ENCODE measurements at regions not wholly inside any gene's neighbourhood (a gene's known extent, or its start where the extent isn't known, plus 50 kb on each side); places are given as distances from the start of the nearest gene placed in this dataset.

DNA sequence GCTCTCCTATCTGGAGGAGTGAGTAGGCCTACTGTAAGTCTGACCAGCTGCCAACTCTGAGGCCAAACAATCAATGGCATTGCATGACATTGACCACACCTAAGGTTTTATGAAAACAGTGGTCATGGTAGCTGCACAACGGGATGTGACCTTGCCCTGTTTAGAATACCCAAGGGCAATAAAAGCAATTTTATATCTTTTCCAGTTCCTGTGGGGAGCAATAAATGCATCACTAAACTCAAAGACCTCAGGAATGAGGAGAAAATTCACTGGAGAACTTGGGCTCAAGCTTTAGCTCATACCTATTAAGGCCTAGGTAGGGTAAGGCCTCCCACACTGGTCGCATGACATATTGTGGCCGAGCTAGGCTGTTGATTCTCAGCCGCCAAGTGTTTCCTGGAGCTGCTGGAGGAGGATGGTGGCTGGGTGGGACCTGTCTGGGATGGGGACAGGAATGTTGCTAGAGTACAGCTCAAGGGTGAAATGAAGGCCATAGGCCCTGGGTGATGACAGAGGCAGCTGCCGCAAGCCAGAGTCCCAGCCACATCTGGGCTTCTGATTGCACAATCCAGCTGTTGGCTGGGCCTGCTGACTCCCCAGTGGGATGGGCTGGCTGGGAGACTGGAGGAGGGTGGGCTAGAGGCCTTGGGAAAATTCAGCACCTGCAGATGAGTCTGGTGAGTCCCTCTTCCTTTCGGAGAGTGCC is 313.7 kb downstream of the CYP26B1 start:
- Histone ChIP-seq H3K4me1 (ENCODE audit: control insufficient read depth, insufficient read depth, low read length) (no peaks in the 10 kb centered on the region), H3K36me3 (ENCODE audit: control insufficient read depth, insufficient read depth, low read length) (no peaks in the 10 kb centered on the region), H3K27ac (ENCODE audit: low read length) (no peak overlapping the region), H3K4me3 (ENCODE audit: low read length) (no peak overlapping the region), H3K27me3 (ENCODE audit: control insufficient read depth, insufficient read depth, low read length) (no peaks in the 10 kb centered on the region), H3K9me3 (ENCODE audit: control insufficient read depth, insufficient read depth, low read length) (no peaks in the 10 kb centered on the region)
- no peak for DNase-seq (ENCODE audit: low read depth, low spot score)
- WGBS (ENCODE audit: insufficient coverage, insufficient read length): no CpG with 5 or more reads among the region's 6 CpGs

DNA sequence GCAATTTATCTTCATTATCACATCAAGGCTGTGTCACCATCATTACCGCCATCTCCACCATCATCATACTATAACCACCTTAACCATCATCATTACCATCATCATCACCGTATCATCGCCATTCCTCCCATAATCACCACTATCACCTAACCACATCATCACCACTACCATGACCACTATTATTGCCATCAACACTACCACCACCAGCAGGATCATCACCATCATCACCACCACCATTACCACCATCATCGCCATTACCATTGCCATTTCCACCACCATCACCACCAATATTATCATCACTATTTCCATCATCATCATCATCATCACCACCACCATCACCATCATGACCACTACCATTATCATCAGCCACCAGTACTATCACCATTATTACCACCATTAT is 314.4 kb downstream of the CYP26B1 start:
- 100% methylated on average over 3 of the region's 4 CpGs for WGBS (ENCODE audit: insufficient coverage, insufficient read length)
- no peak for DNase-seq (ENCODE audit: low read depth, low spot score)
- no peaks in the 10 kb centered on the region for H3K27me3 ChIP-seq (ENCODE audit: control insufficient read depth, insufficient read depth, low read length)
- H3K36me3 ChIP-seq (ENCODE audit: control insufficient read depth, insufficient read depth, low read length): no peaks in the 10 kb centered on the region
- H3K9me3 ChIP-seq (ENCODE audit: control insufficient read depth, insufficient read depth, low read length): no peaks in the 10 kb centered on the region
- H3K4me1 ChIP-seq (ENCODE audit: control insufficient read depth, insufficient read depth, low read length): no peaks in the 10 kb centered on the region
- no peak overlapping the region for H3K27ac ChIP-seq (ENCODE audit: low read length)
- H3K4me3 ChIP-seq (ENCODE audit: low read length): no peak overlapping the region

DNA sequence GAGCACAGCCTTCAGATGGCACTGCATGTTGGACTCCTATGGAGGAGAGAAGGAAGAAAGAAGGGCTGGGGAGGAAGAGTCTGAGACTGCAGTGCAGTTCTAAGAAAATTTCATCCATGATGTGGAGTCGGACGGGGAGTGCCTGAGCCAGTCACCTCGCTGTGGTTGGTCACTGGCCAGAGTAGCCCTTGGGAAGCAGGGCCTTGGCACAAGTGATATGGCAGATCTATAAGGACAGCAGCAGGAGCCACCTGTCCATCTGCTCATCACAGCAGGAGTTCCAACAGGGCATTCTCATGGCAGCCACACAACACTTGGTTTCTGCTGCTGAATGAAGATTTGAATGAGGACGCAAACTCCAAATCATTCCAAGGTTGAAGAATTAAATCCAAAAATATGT is 314.8 kb downstream of the CYP26B1 start:
- Histone ChIP-seq H3K27ac (ENCODE audit: low read length) (no peak overlapping the region), H3K27me3 (ENCODE audit: control insufficient read depth, insufficient read depth, low read length) (no peaks in the 10 kb centered on the region), H3K36me3 (ENCODE audit: control insufficient read depth, insufficient read depth, low read length) (no peaks in the 10 kb centered on the region), H3K9me3 (ENCODE audit: control insufficient read depth, insufficient read depth, low read length) (no peaks in the 10 kb centered on the region), H3K4me3 (ENCODE audit: low read length) (no peak overlapping the region), H3K4me1 (ENCODE audit: control insufficient read depth, insufficient read depth, low read length) (no peaks in the 10 kb centered on the region)
- DNase-seq (ENCODE audit: low read depth, low spot score): no peak
- WGBS (ENCODE audit: insufficient coverage, insufficient read length): no CpG with 5 or more reads among the region's 4 CpGs

DNA sequence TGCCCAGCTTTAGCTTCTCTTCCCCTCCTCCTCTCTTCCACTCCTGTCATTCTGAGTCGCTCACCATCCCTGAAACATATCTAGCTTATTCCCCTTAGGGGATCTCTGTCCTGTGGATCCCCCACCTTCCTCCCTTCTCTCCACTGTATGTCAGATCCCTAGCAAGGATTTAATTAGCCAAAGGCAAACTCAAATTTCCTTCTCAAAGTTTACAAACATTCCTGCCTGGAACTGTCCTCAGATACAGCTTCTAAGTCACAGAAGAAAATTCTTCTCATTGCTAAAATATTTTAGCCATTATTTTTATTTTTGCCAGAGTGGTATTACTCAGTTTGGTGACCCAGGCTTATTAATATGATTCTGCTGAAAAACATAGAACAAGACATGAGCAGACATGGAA is 315.3 kb downstream of the CYP26B1 start:
- no peak for DNase-seq (ENCODE audit: low read depth, low spot score)
- H3K27me3 ChIP-seq (ENCODE audit: control insufficient read depth, insufficient read depth, low read length): no peaks in the 10 kb centered on the region
- no peaks in the 10 kb centered on the region for H3K4me1 ChIP-seq (ENCODE audit: control insufficient read depth, insufficient read depth, low read length)
- no peaks in the 10 kb centered on the region for H3K36me3 ChIP-seq (ENCODE audit: control insufficient read depth, insufficient read depth, low read length)
- no peak overlapping the region for H3K4me3 ChIP-seq (ENCODE audit: low read length)
- WGBS (ENCODE audit: insufficient coverage, insufficient read length): no CpG with 5 or more reads among the region's 1 CpG
- H3K9me3 ChIP-seq (ENCODE audit: control insufficient read depth, insufficient read depth, low read length): no peaks in the 10 kb centered on the region
- H3K27ac ChIP-seq (ENCODE audit: low read length): no peak overlapping the region

DNA sequence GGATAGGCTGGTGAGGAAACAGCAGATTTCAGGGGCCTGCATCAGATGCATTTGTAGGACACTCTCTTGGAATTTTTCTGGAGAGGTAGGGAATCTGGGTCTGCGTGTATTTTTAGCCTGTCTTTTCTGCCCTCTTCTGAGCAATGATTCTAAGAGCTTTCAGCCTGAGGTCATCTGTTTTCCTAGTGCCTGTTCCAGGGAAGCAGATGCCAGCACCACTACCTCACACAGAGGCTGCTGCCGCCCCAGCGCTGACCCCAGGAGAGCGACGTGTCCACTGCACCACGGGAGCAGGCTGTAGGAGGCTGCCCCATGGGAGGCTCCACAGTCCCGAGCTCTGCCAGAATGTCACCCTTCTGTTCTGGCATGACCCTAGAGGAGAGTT is 316.5 kb downstream of the CYP26B1 start:
- H3K9me3 ChIP-seq (ENCODE audit: control insufficient read depth, insufficient read depth, low read length): no peaks in the 10 kb centered on the region
- no peak overlapping the region for H3K27ac ChIP-seq (ENCODE audit: low read length)
- no peak for DNase-seq (ENCODE audit: low read depth, low spot score)
- no peaks in the 10 kb centered on the region for H3K4me1 ChIP-seq (ENCODE audit: control insufficient read depth, insufficient read depth, low read length)
- WGBS (ENCODE audit: insufficient coverage, insufficient read length): no CpG with 5 or more reads among the region's 7 CpGs
- no peaks in the 10 kb centered on the region for H3K27me3 ChIP-seq (ENCODE audit: control insufficient read depth, insufficient read depth, low read length)
- H3K4me3 ChIP-seq (ENCODE audit: low read length): no peak overlapping the region
- H3K36me3 ChIP-seq (ENCODE audit: control insufficient read depth, insufficient read depth, low read length): no peaks in the 10 kb centered on the region

DNA sequence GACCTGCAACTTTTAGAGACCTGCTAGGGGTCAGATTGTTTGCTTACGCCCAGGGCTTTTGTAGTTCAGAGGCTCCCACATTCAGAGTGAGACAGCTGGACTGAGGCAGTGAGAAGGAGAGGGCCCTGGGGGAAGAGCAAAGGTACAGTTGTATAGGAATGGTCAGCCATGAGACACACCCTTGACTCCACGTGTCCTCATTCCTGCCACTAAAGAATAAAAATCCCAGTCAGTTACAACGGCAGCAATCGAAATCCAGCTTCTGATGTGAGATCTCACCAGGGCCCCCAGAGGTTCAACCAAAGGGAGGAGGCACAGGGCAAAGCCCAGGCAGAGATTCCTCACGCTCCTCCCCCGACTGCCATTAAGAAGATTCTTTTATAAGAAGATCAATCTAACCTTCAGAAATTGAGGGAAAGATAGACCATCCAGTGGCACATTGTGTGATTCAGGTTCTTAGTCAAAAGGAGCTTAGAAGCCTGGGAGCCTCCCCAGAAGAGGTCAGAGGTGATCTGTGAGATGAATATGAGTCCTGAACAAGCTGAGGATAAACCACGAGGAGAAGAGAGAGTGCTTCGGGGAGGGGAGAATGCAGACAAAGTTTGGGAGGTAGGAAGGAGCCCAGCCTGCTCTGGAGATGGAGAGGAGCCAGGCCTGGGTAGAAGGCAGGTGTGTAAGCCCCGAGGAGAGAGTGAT is 317.0 kb downstream of the CYP26B1 start:
- Histone ChIP-seq H3K4me3 (ENCODE audit: low read length) (no peak overlapping the region), H3K27me3 (ENCODE audit: control insufficient read depth, insufficient read depth, low read length) (no peaks in the 10 kb centered on the region), H3K27ac (ENCODE audit: low read length) (no peak overlapping the region), H3K36me3 (ENCODE audit: control insufficient read depth, insufficient read depth, low read length) (no peaks in the 10 kb centered on the region), H3K9me3 (ENCODE audit: control insufficient read depth, insufficient read depth, low read length) (no peaks in the 10 kb centered on the region), H3K4me1 (ENCODE audit: control insufficient read depth, insufficient read depth, low read length) (no peaks in the 10 kb centered on the region)
- WGBS (ENCODE audit: insufficient coverage, insufficient read length): no CpG with 5 or more reads among the region's 9 CpGs
- DNase-seq (ENCODE audit: low read depth, low spot score): no peak

DNA sequence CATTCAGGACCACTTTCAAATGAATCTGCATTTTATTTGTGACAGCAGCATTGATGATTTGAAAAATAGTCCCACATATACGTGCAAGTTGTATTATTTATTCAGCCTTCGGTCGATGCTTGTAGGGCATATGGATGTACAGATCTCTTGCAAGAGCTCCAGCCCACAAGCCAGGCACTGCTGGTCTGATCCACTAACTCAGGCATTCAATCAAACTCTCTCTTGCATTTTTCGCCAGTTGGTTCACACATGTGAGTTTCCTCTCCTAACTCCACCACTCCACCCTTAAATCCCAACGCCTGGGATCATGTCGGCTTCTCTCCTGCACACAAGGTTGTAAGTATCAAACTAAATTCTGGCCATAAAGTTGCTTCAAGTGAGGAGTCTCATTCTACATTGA is 318.7 kb downstream of the CYP26B1 start:
- DNase-seq (ENCODE audit: low read depth, low spot score): no peak
- H3K27ac ChIP-seq (ENCODE audit: low read length): no peak overlapping the region
- no peaks in the 10 kb centered on the region for H3K36me3 ChIP-seq (ENCODE audit: control insufficient read depth, insufficient read depth, low read length)
- no peaks in the 10 kb centered on the region for H3K4me1 ChIP-seq (ENCODE audit: control insufficient read depth, insufficient read depth, low read length)
- no peaks in the 10 kb centered on the region for H3K9me3 ChIP-seq (ENCODE audit: control insufficient read depth, insufficient read depth, low read length)
- no peaks in the 10 kb centered on the region for H3K27me3 ChIP-seq (ENCODE audit: control insufficient read depth, insufficient read depth, low read length)
- no peak overlapping the region for H3K4me3 ChIP-seq (ENCODE audit: low read length)
- WGBS (ENCODE audit: insufficient coverage, insufficient read length): no CpG with 5 or more reads among the region's 6 CpGs

DNA sequence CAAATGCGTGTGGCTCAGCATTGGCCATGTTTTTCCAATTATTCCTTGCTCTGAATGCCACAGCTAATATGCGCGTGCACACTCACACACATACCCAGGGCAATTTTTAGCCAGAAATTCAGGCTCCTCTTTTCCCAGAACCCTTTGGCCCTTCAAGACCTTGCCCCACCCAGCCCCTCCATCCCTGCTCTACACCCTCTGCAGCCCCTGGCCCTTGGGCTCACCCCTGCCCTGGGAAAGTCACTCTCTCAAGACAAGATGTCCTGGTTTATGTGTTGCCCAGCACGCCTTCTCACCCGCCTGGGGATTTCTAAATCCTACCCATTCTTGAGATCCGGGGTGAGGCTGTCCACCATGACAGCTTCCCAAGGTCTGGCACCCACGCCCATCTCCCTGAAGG is 319.7 kb downstream of the CYP26B1 start:
- Histone ChIP-seq H3K27me3 (ENCODE audit: control insufficient read depth, insufficient read depth, low read length) (no peaks in the 10 kb centered on the region), H3K4me3 (ENCODE audit: low read length) (no peak overlapping the region), H3K9me3 (ENCODE audit: control insufficient read depth, insufficient read depth, low read length) (no peaks in the 10 kb centered on the region), H3K36me3 (ENCODE audit: control insufficient read depth, insufficient read depth, low read length) (no peaks in the 10 kb centered on the region), H3K4me1 (ENCODE audit: control insufficient read depth, insufficient read depth, low read length) (no peaks in the 10 kb centered on the region), H3K27ac (ENCODE audit: low read length) (no peak overlapping the region)
- no CpG with 5 or more reads among the region's 7 CpGs for WGBS (ENCODE audit: insufficient coverage, insufficient read length)
- no peak for DNase-seq (ENCODE audit: low read depth, low spot score)

DNA sequence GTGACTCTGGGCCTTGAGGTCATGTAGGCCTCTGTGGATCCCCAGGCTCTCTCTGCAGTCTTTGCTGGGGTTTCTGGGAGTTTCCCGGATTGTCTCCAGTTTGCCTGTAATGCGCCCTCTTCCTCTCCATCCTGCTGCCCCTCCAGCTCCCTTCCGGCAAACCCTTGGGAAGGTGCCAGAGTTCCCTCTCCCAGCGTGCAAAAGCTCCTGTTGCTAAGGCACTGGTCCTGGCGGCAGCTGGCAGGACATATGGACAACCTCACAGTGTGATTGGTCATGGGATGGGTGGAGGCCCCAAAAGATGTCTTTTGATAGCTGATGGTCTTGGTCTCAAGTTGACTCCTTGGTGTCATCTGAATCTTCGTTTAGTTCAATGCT is 320.1 kb downstream of the CYP26B1 start:
- WGBS (ENCODE audit: insufficient coverage, insufficient read length): no CpG with 5 or more reads among the region's 6 CpGs
- Histone ChIP-seq H3K4me3 (ENCODE audit: low read length) (no peak overlapping the region), H3K27me3 (ENCODE audit: control insufficient read depth, insufficient read depth, low read length) (no peaks in the 10 kb centered on the region), H3K4me1 (ENCODE audit: control insufficient read depth, insufficient read depth, low read length) (no peaks in the 10 kb centered on the region), H3K9me3 (ENCODE audit: control insufficient read depth, insufficient read depth, low read length) (no peaks in the 10 kb centered on the region), H3K36me3 (ENCODE audit: control insufficient read depth, insufficient read depth, low read length) (no peaks in the 10 kb centered on the region), H3K27ac (ENCODE audit: low read length) (no peak overlapping the region)
- DNase-seq (ENCODE audit: low read depth, low spot score): no peak

DNA sequence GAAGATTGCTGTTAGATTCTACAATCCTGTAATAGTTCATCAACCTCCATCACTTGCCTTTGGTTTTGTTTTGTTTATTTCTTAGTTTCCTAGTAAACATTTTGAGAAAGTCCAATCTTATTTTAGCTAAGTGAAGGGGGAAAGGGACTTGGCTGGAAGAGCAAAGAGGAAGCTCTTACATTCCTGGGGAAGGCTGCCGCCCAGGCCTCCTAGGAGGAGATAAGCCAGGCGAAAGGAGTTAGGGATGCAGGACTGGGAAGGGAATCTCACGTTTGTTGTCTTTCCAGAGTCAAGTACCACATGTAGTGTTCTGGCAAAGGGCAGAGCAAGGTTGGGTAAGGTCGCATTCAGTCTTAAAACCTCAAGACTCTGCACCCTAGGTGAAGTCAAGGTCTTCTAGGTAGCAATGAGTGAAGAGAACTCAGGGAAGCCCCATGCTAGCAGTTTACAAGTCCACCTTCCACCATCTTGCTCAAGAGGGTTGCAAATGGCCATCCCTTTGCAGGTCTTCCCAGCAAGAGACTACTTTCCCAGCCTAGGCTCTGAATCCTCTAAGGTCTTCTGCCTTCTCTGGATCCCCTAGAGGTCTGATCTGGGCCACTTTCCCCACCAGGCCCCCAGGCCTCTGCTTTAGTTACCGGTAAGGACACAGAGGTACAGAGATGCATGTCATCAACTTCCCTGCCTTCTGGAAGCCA is 320.7 kb downstream of the CYP26B1 start:
- Histone ChIP-seq H3K4me1 (ENCODE audit: control insufficient read depth, insufficient read depth, low read length) (no peaks in the 10 kb centered on the region), H3K4me3 (ENCODE audit: low read length) (no peak overlapping the region), H3K36me3 (ENCODE audit: control insufficient read depth, insufficient read depth, low read length) (no peaks in the 10 kb centered on the region), H3K27me3 (ENCODE audit: control insufficient read depth, insufficient read depth, low read length) (no peaks in the 10 kb centered on the region), H3K27ac (ENCODE audit: low read length) (no peak overlapping the region), H3K9me3 (ENCODE audit: control insufficient read depth, insufficient read depth, low read length) (no peaks in the 10 kb centered on the region)
- no peak for DNase-seq (ENCODE audit: low read depth, low spot score)
- no CpG with 5 or more reads among the region's 5 CpGs for WGBS (ENCODE audit: insufficient coverage, insufficient read length)

Data from iPS DF 6.9 (cell line).